Ishikawa (cell line): ENCODE measurements at regions not wholly inside any gene's neighbourhood (a gene's known extent, or its start where the extent isn't known, plus 50 kb on each side); places are given as distances from the start of the nearest gene placed in this dataset.

Experiments
- CEBPB ChIP-seq: IDR thresholded peaks from 2 replicates; pipeline ENCODE4 v1.6.1; 2012
- CREB1 ChIP-seq: IDR thresholded peaks from 2 replicates; pipeline ENCODE4 v1.6.1; 2012; ENCODE audit warnings: low read depth
- EGR1 ChIP-seq: IDR thresholded peaks from 2 replicates; pipeline ENCODE4 v1.6.1; 2012
- EP300 ChIP-seq: IDR thresholded peaks from 2 replicates; pipeline ENCODE4 v1.6.1; 2012; ENCODE audit warnings: borderline replicate concordance
- FOXM1 ChIP-seq: IDR thresholded peaks from 2 replicates; pipeline ENCODE4 v1.6.1; 2012; ENCODE audit warnings: low read depth, borderline replicate concordance
- NFIC ChIP-seq: IDR thresholded peaks from 2 replicates; pipeline ENCODE4 v1.6.1; 2012
- RAD21 ChIP-seq: IDR thresholded peaks from 2 replicates; pipeline ENCODE4 v1.6.1; 2012; ENCODE audit warnings: low read depth
- TAF1 ChIP-seq: IDR thresholded peaks from 2 replicates; pipeline ENCODE4 v1.6.1; 2012; ENCODE audit warnings: low read depth, mild to moderate bottlenecking
- TCF12 ChIP-seq: IDR thresholded peaks from 2 replicates; pipeline ENCODE4 v1.6.1; 2012; ENCODE audit warnings: low read depth
- TEAD4 ChIP-seq: IDR thresholded peaks from 2 replicates; pipeline ENCODE4 v1.6.1; 2012
- YY1 ChIP-seq: IDR thresholded peaks from 2 replicates; pipeline ENCODE4 v1.6.1; 2012; ENCODE audit warnings: low read depth
- ZBTB7A ChIP-seq: IDR thresholded peaks from 2 replicates; pipeline ENCODE4 v1.6.1; 2012; ENCODE audit warnings: low read depth
- TF ChIP-seq, protein P1 (sequence below): IDR thresholded peaks from 2 replicates; pipeline ENCODE4 v1.6.1; 2012; ENCODE audit warnings: low read depth, mild to moderate bottlenecking
- TF ChIP-seq, protein P2 (sequence below): IDR thresholded peaks from 2 replicates; pipeline ENCODE4 v1.6.1; 2012
- TF ChIP-seq, protein P3 (sequence below): IDR thresholded peaks from 2 replicates; pipeline ENCODE4 v1.6.1; 2012

DNA sequence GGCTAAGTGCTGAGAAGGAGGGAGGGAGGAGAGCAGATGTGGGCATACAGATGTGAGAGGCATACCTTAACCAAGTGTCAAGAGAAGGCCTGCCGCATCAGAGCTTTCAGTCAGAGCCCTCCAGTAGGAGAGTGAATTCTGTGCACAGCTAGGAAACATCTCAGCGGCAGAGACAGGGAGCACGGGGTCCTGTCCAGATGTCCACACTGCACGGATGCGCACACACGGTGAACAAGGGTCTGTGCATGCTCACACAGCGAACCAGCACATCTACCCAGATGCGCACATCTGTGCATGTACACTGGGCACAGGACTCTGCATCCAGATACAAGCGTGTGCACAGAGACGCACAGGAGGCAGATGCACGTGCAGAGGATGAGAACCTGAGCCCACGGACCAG lies 778.0 kb downstream of the BRD1 start:
- TF ChIP-seq, protein P1, sequence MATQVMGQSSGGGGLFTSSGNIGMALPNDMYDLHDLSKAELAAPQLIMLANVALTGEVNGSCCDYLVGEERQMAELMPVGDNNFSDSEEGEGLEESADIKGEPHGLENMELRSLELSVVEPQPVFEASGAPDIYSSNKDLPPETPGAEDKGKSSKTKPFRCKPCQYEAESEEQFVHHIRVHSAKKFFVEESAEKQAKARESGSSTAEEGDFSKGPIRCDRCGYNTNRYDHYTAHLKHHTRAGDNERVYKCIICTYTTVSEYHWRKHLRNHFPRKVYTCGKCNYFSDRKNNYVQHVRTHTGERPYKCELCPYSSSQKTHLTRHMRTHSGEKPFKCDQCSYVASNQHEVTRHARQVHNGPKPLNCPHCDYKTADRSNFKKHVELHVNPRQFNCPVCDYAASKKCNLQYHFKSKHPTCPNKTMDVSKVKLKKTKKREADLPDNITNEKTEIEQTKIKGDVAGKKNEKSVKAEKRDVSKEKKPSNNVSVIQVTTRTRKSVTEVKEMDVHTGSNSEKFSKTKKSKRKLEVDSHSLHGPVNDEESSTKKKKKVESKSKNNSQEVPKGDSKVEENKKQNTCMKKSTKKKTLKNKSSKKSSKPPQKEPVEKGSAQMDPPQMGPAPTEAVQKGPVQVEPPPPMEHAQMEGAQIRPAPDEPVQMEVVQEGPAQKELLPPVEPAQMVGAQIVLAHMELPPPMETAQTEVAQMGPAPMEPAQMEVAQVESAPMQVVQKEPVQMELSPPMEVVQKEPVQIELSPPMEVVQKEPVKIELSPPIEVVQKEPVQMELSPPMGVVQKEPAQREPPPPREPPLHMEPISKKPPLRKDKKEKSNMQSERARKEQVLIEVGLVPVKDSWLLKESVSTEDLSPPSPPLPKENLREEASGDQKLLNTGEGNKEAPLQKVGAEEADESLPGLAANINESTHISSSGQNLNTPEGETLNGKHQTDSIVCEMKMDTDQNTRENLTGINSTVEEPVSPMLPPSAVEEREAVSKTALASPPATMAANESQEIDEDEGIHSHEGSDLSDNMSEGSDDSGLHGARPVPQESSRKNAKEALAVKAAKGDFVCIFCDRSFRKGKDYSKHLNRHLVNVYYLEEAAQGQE = no peak
- TF ChIP-seq EP300 = no peak
- TF ChIP-seq CEBPB = no peak
- no peak for TF ChIP-seq NFIC
- no peak for TF ChIP-seq ZBTB7A
- TF ChIP-seq, protein P2, sequence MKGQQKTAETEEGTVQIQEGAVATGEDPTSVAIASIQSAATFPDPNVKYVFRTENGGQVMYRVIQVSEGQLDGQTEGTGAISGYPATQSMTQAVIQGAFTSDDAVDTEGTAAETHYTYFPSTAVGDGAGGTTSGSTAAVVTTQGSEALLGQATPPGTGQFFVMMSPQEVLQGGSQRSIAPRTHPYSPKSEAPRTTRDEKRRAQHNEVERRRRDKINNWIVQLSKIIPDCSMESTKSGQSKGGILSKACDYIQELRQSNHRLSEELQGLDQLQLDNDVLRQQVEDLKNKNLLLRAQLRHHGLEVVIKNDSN = no peak
- no peak for TF ChIP-seq TCF12
- TF ChIP-seq EGR1 = no peak
- no peak for TF ChIP-seq CREB1
- TF ChIP-seq TAF1 = no peak
- TF ChIP-seq FOXM1 = no peak
- no peak for TF ChIP-seq YY1
- TF ChIP-seq, protein P3, sequence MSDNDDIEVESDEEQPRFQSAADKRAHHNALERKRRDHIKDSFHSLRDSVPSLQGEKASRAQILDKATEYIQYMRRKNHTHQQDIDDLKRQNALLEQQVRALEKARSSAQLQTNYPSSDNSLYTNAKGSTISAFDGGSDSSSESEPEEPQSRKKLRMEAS = no peak
- TF ChIP-seq TEAD4 = no peak
- TF ChIP-seq RAD21 = no peak

DNA sequence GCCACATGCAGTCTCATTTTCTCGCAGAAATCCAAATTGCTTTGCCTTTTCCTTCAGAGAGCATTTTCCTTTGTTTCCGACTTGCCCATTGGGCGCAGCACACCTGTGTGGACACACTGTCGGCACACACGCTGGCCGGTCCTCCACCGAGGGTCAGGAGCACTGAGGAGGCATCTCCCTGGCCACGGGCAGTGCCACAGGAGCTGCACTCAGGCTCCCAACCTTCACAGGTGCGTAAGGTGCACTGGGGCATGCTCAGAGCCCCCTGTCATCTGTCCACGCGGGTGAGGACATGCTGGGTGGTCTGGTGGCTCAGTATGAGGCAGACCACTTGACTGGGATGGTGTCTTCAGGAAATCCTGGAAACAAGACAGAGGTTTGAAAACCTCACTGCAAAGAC lies 779.1 kb downstream of the BRD1 start:
- TF ChIP-seq EP300 (no peak), ZBTB7A (no peak), FOXM1 (no peak), YY1 (no peak), EGR1 (no peak), NFIC (no peak), CEBPB (no peak)
- TF ChIP-seq, protein P1 = no peak
- TF ChIP-seq, protein P2 = no peak

DNA sequence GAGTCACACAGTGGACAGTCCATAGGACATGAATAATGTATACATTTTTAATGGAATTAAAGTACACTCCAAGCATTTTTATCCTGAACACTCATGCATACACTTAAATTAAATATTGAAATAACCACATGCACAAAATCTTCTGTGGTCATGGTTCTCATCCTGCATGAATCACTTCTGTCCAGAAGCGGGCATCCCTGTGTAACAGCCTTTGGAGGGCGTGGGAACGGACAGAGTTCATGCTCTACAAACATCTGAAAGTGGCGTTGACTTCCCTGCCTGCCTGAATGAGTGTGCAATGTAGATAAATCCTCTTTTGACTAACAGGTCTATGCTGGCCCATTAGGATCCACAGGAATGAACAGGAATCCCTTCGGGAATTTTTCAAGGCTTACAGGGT lies 780.2 kb downstream of the BRD1 start:
- TF ChIP-seq, protein P3 = no peak
- no peak for TF ChIP-seq CREB1

DNA sequence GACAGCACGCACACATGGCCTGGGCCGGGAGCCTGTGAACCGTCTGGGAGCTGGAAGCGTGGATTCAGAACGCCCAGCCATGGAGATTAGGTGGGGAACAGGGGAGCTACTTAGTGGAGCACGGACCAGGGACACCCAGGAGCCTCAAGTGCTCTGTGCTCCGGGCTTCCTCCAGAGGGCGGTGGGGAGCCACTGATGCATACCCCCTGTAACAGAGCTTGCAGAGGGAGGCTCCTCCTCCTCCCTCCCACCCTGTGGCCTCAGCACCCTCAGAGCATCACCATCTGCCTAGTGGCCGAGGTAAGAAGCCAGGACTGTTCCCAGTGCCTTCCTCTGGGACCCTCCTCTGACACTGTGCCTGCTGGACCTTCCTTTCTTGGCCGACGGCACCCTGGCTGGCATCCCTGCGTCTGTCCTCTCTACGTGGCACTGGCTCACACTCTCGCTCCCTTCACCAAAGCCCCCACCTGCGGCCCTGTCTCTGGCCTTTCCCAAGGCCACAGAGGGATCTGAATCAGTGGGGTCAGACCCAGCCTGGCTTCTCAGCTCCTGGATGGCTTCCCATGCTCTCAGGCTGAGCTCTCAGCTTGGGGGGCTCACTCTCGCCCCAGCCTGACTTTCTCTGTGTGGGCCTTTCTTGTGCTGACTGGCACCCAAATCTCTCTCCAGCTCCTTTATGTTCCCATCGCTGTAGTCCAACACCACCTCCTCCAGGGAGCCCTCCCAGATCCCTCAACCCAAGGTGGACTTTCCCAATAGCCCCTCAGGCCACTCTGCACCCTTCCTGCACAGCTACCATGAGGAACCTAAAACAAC lies 780.9 kb downstream of the BRD1 start:
- TF ChIP-seq RAD21 (peak; percentile 45), TEAD4 (no peak)

DNA sequence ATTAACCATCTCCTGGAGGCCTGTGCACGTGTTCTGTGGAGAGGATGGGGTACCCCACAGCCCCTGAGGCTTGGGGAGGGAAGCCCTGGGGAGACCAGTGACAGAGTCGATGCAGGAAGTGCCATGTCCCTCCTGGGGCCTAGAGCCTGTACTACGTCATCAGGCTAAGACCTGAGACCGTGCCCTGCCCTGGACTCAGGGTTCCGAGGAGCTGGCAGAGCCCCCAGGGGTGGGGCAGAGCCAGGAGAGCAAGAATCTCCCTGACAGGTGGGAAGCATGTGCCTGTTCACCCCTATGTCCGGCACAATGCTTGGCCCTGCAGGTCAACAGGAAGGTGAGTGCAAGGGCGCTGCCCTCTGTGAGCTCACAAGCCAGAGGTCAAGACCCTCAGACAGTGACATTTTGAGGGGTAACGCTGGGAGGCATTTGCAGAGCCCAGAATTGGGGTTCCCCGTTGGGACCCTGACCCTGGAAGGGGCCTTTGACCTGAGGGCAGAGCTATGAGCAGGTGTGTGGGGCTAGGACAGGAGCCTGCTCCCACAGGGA lies 781.6 kb downstream of the BRD1 start:
- TF ChIP-seq RAD21 = no peak
- TF ChIP-seq CREB1 = no peak
- TF ChIP-seq EGR1 = no peak
- TF ChIP-seq TCF12 = no peak
- TF ChIP-seq ZBTB7A = no peak
- no peak for TF ChIP-seq TEAD4
- no peak for TF ChIP-seq FOXM1
- TF ChIP-seq, protein P1 = no peak
- TF ChIP-seq YY1 = no peak
- no peak for TF ChIP-seq CEBPB
- no peak for TF ChIP-seq NFIC
- TF ChIP-seq EP300 = no peak
- TF ChIP-seq, protein P3 = no peak
- TF ChIP-seq, protein P2 = no peak
- TF ChIP-seq TAF1 = no peak
